Suprapubic skin (tissue), 4 donors: ENCODE measurements at regions not wholly inside any gene's neighbourhood (a gene's known extent, or its start where the extent isn't known, plus 50 kb on each side); places are given as distances from the start of the nearest gene placed in this dataset.
A peak's percentile ranks its signal among the peaks of the same experiment; 100 is the strongest.
"Not testable (repeated sequence)": the region's sequence is repeated elsewhere in the genome, so short reads cannot be mapped to it uniquely, and the experiment has no call there.

Experiments
- DNase-seq, 2 donors: peaks; one replicate each; pipeline ENCODE4 v3.0.0-alpha.2; 2019; ENCODE audit warnings: low spot score in 2 of 2
- H3K27ac ChIP-seq: fragments of 200-600 bp; sonication (generic); one replicate; pipeline ENCODE4 v1.5.1; 2019
- H3K27me3 ChIP-seq: fragments of 200-600 bp; sonication (generic); one replicate; pipeline ENCODE4 v1.5.1; 2019
- H3K36me3 ChIP-seq: fragments of 200-600 bp; sonication (generic); one replicate; pipeline ENCODE4 v1.5.1; 2019
- H3K4me1 ChIP-seq: fragments of 200-600 bp; sonication (generic); one replicate; pipeline ENCODE4 v1.5.1; 2019
- H3K4me3 ChIP-seq: fragments of 200-600 bp; sonication (generic); one replicate; pipeline ENCODE4 v1.5.1; 2019; ENCODE audit warnings: mild to moderate bottlenecking
- H3K9me3 ChIP-seq: fragments of 200-600 bp; sonication (generic); one replicate; pipeline ENCODE4 v1.5.1; 2019
- CTCF ChIP-seq, 2 donors: fragments of 200-600 bp in 1 of 2; fragments of 450-650 bp in 1 of 2; sonication (generic) in 1 of 2; IDR thresholded peaks; one replicate each; pipeline ENCODE4 v1.5.1; 2016 to 2019; ENCODE audit warnings: antibody characterized with exemption in 2 of 2, mild to moderate bottlenecking in 1 of 2, moderate library complexity in 1 of 2
- EP300 ChIP-seq: sonication (generic); formaldehyde crosslinking; IDR thresholded peaks from one replicate; pipeline ENCODE4 v1.6.1; 2017; ENCODE audit warnings: antibody characterized with exemption
- POLR2A ChIP-seq, 2 donors: fragments of 450-650 bp; IDR thresholded peaks; one replicate each; pipeline ENCODE4 v1.6.1; 2017; ENCODE audit warnings: antibody characterized with exemption in 2 of 2, mild to moderate bottlenecking in 2 of 2, moderate library complexity in 2 of 2
- POLR2AphosphoS5 ChIP-seq, 3 donors: sonication (generic); formaldehyde crosslinking; IDR thresholded peaks; one replicate each; pipeline ENCODE4 v1.6.1; 2017; ENCODE audit warnings: antibody characterized with exemption in 3 of 3
- WGBS: methylation state at CpG from one replicate; pipeline ENCODE4 v1.1.5; 2018; 5-methylcytosine and 5-hydroxymethylcytosine counted together

GRCh38 chr1:173377266-173377665 lies 99.9 kb upstream of the PRDX6 start:
- TF ChIP-seq POLR2AphosphoS5 (IDR thresholded peaks at IDR 0.05) (no peak), POLR2A (IDR thresholded peaks at IDR 0.05) (no peak), EP300 (no peak), CTCF (IDR thresholded peaks at IDR 0.05) (no peak)
- WGBS: 93% methylated on average over 13 of the region's 13 CpGs
- H3K27me3 ChIP-seq: no peaks in the 10 kb centered on the region
- H3K9me3 ChIP-seq: no peaks in the 10 kb centered on the region
- H3K4me1 ChIP-seq: no peaks in the 10 kb centered on the region
- H3K27ac ChIP-seq: no peak overlapping the region
- no peak overlapping the region for H3K4me3 ChIP-seq
- DNase-seq: no peak
- no peaks in the 10 kb centered on the region for H3K36me3 ChIP-seq

- no peak for DNase-seq
- Histone ChIP-seq H3K9me3 (no peaks in the 10 kb centered on the region), H3K27ac (no peak overlapping the region), H3K4me1 (no peaks in the 10 kb centered on the region), H3K27me3 (no peaks in the 10 kb centered on the region), H3K36me3 (no peaks in the 10 kb centered on the region), H3K4me3 (no peak overlapping the region)
- TF ChIP-seq POLR2AphosphoS5 (IDR thresholded peaks at IDR 0.05): no peak
- no peak for TF ChIP-seq POLR2A (IDR thresholded peaks at IDR 0.05)
- no peak for TF ChIP-seq CTCF (IDR thresholded peaks at IDR 0.05)
- TF ChIP-seq EP300: no peak
- 86% methylated on average over 1 of the region's 1 CpG for WGBS
Measured at GRCh38 chr1:173383351-173383750, 93.8 kb upstream of the PRDX6 start.

- H3K4me3 ChIP-seq: no peak overlapping the region
- WGBS: 81% methylated on average over 1 of the region's 1 CpG
- no peaks in the 10 kb centered on the region for H3K36me3 ChIP-seq
- TF ChIP-seq CTCF (IDR thresholded peaks at IDR 0.05) (no peak), POLR2A (IDR thresholded peaks at IDR 0.05) (no peak), EP300 (no peak), POLR2AphosphoS5 (IDR thresholded peaks at IDR 0.05) (no peak)
- H3K27ac ChIP-seq: no peak overlapping the region
- no peaks in the 10 kb centered on the region for H3K27me3 ChIP-seq
- peaks cover 1% of the 10 kb centered on the region for H3K4me1 ChIP-seq
- no peak for DNase-seq
- no peaks in the 10 kb centered on the region for H3K9me3 ChIP-seq
Measured at GRCh38 chr1:173388352-173388751, 88.8 kb upstream of the PRDX6 start.

GRCh38 chr1:173392895-173393658 lies 84.1 kb upstream of the PRDX6 start:
- Histone ChIP-seq H3K9me3 (no peaks in the 10 kb centered on the region), H3K27ac (peak overlapping the region; percentile 29), H3K27me3 (no peaks in the 10 kb centered on the region), H3K36me3 (no peaks in the 10 kb centered on the region), H3K4me1 (peaks cover 3% of the 10 kb centered on the region), H3K4me3 (no peak overlapping the region)
- no peak for TF ChIP-seq CTCF (IDR thresholded peaks at IDR 0.05)
- WGBS: 65% methylated on average over 8 of the region's 8 CpGs
- no peak for DNase-seq

- Histone ChIP-seq H3K4me3 (no peak overlapping the region), H3K27ac (peak overlapping the region; percentile 29), H3K27me3 (no peaks in the 10 kb centered on the region), H3K9me3 (no peaks in the 10 kb centered on the region), H3K36me3 (no peaks in the 10 kb centered on the region), H3K4me1 (peaks cover 3% of the 10 kb centered on the region)
- TF ChIP-seq POLR2A (IDR thresholded peaks at IDR 0.05) (no peak), POLR2AphosphoS5 (IDR thresholded peaks at IDR 0.05) (no peak), CTCF (IDR thresholded peaks at IDR 0.05) (no peak), EP300 (no peak)
- WGBS: 64% methylated on average over 1 of the region's 1 CpG
- DNase-seq: no peak
Measured at GRCh38 chr1:173393659-173394000, 83.5 kb upstream of the PRDX6 start.

GRCh38 chr1:173394813-173395212 lies 82.3 kb upstream of the PRDX6 start:
- not testable (repeated sequence) for DNase-seq

More at GRCh38 chr1:173394813-173395212, 82.3 kb upstream of the PRDX6 start:
- not testable (repeated sequence) for H3K36me3 ChIP-seq, H3K9me3 ChIP-seq, H3K27ac ChIP-seq, H3K4me1 ChIP-seq, H3K4me3 ChIP-seq, H3K27me3 ChIP-seq
